ENCODE measurements at regions not wholly inside any gene's neighbourhood (a gene's known extent, or its start where the extent isn't known, plus 50 kb on each side); places are given as distances from the start of the nearest gene placed in this dataset.

DNA sequence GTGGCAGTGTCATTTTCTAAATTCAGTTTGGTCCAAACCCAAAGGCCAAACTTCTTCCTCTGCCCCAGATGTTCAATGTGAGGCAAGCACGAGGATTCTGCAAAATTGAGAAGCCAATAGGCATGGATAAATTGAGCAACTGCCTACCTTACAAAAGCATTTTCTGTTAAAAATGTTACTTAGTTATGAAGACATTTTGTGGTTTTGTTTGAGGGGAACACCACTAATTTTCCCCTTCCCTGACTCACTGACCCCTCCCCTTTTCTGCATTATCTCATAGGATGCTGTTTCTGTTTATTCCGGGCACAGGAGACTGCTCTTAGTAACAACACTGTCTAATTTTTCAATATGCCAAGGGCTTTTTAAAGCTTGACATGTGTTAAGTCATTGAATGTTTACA is 462.8 kb downstream of the INSC start:
- 0% methylated on average over 2 of the region's 2 CpGs for WGBS (ENCODE audit: insufficient coverage, low coverage, missing lambda C conversion rate)
- Histone ChIP-seq H3K4me2 (ENCODE audit: insufficient read depth, low read length) (no peak overlapping the region), H3K9ac (ENCODE audit: insufficient read depth in 1 of 2, low read depth in 2 of 2, low read length in 2 of 2) (no peak overlapping the region), H3K4me1 (replicated peaks in 1 of 2; ENCODE audit: control insufficient read depth in 2 of 2, insufficient read depth in 2 of 2, low read length in 2 of 2) (peaks cover 7 to 13% of the 10 kb centered on the region in 2 experiments; a peak in 4 of 5 replicates), H3K4me3 (no peak overlapping the region), H3K9me1 (ENCODE audit: control insufficient read depth, insufficient read depth, low read length) (peaks cover 3% of the 10 kb centered on the region), H3K79me2 (ENCODE audit: control insufficient read depth, insufficient read depth, low read length) (no peaks in the 10 kb centered on the region), H3K27ac (ENCODE audit: extremely low read depth, low read depth, low read length) (no peak overlapping the region), H3K27me3 (ENCODE audit: control insufficient read depth in 2 of 2, insufficient read depth in 2 of 2, low read length in 2 of 2) (no peaks in the 10 kb centered on the region; a peak in 1 of 5 replicates), H3K9me3 (replicated peaks; ENCODE audit: control insufficient read depth, insufficient read depth, low read depth, low read length) (no peaks in the 10 kb centered on the region), H3K36me3 (ENCODE audit: control insufficient read depth, insufficient read depth, low read length) (no peaks in the 10 kb centered on the region), H2AFZ (ENCODE audit: low read depth, low read length) (no peak overlapping the region), H4K20me1 (replicated peaks; ENCODE audit: control insufficient read depth, insufficient read depth, low read length) (no peaks in the 10 kb centered on the region)
- DNase-seq (ENCODE audit: extremely low read depth in 1 of 4, low spot score in 3 of 4) (no peak), FAIRE-seq (no peak), ATAC-seq (no peak)
- BruUV-seq (replicated peaks) = no TSS peak
- POLR2A ChIA-PET = interaction anchor here (0.6 kb wide), 1 partner anchor 247 kb away, joined by 3 read pairs; no protein-coding TSS in a partner anchor
- CTCF ChIA-PET (ENCODE audit: low intra/inter-chr PET ratio) = no interaction called here
- no peak for TF ChIP-seq ZNF143 (CRISPR knock-in tag; IDR thresholded peaks at IDR 0.05)
- no peak for TF ChIP-seq CTBP1 (IDR thresholded peaks at IDR 0.05; ENCODE audit: borderline replicate concordance)
- TF ChIP-seq SRF (CRISPR knock-in tag; IDR thresholded peaks at IDR 0.05) = no peak
- no peak for TF ChIP-seq ZZZ3 (IDR thresholded peaks at IDR 0.05)
- TF ChIP-seq POLR3A (IDR thresholded peaks at IDR 0.05; ENCODE audit: borderline replicate concordance, extremely low read depth, insufficient read depth, insufficient read length) = no peak
- no peak for TF ChIP-seq ZHX1 (conservative IDR thresholded peaks at IDR 0.05; ENCODE audit: low read length)
- no peak for TF ChIP-seq IFI16 (CRISPR knock-in tag; IDR thresholded peaks at IDR 0.05)
- no peak for TF ChIP-seq SMARCA5 (IDR thresholded peaks at IDR 0.05)
- TF ChIP-seq, protein P1, sequence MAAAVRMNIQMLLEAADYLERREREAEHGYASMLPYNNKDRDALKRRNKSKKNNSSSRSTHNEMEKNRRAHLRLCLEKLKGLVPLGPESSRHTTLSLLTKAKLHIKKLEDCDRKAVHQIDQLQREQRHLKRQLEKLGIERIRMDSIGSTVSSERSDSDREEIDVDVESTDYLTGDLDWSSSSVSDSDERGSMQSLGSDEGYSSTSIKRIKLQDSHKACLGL (CRISPR knock-in tag; IDR thresholded peaks at IDR 0.05; ENCODE audit: borderline replicate concordance, poor library complexity, severe bottlenecking) = no peak
- TF ChIP-seq TGIF2 (CRISPR knock-in tag; IDR thresholded peaks at IDR 0.05) = no peak
- TF ChIP-seq SMARCE1 (IDR thresholded peaks at IDR 0.05) = no peak
- no peak for TF ChIP-seq E4F1 (CRISPR knock-in tag; IDR thresholded peaks at IDR 0.05; ENCODE audit: borderline replicate concordance)
- no peak for TF ChIP-seq GABPB1 (CRISPR knock-in tag; IDR thresholded peaks at IDR 0.05)
- TF ChIP-seq ZNF76 (CRISPR knock-in tag; IDR thresholded peaks at IDR 0.05; ENCODE audit: borderline replicate concordance) = no peak
- no peak for TF ChIP-seq ELK3 (CRISPR knock-in tag; IDR thresholded peaks at IDR 0.05)
- TF ChIP-seq GATA2 (CRISPR knock-in tag; IDR thresholded peaks at IDR 0.05) = no peak
- TF ChIP-seq BACH1 (tag; IDR thresholded peaks at IDR 0.05) = no peak
- no peak for TF ChIP-seq ZC3H4 (CRISPR knock-in tag; IDR thresholded peaks at IDR 0.05; ENCODE audit: borderline replicate concordance)
- intact Hi-C loops (cut with micrococcal nuclease) (no loop called here), in situ Hi-C loops (cut with MboI) (no loop called here)
